Breast epithelium (tissue), 4 donors: ENCODE measurements at regions not wholly inside any gene's neighbourhood (a gene's known extent, or its start where the extent isn't known, plus 50 kb on each side); places are given as distances from the start of the nearest gene placed in this dataset.

Experiments used
- DNase-seq, 2 donors: peaks; one replicate each; pipeline ENCODE4 v3.0.0-alpha.2; 2019; ENCODE audit warnings: low spot score in 2 of 2
- H3K27ac ChIP-seq, 2 donors: fragments of 200-600 bp; sonication (generic) in 1 of 2; one replicate each; pipeline ENCODE4 v1.5.1; 2016 to 2019; ENCODE audit warnings: mild to moderate bottlenecking in 1 of 2
- H3K27me3 ChIP-seq, 2 donors: fragments of 200-600 bp; sonication (generic) in 1 of 2; one replicate each; pipeline versions ENCODE4 v1.5.1 to v1.6.0; 2017 to 2019; ENCODE audit warnings: control low read depth in 1 of 2, mild to moderate bottlenecking in 1 of 2
- H3K36me3 ChIP-seq: fragments of 200-600 bp; one replicate; pipeline ENCODE4 v1.5.1; 2019
- H3K4me1 ChIP-seq, 2 donors: fragments of 200-600 bp; sonication (generic); one replicate each; pipeline ENCODE4 v1.5.1; 2016 to 2019; ENCODE audit warnings: control low read depth in 1 of 2
- H3K4me3 ChIP-seq, 3 donors: fragments of 200-600 bp; sonication (generic); 1 replicate in 2 of 3; 2 replicates in 1 of 3; pipeline ENCODE4 v1.5.1; 2016 to 2019; ENCODE audit warnings: mild to moderate bottlenecking in 3 of 3, moderate library complexity in 2 of 3
- H3K9me3 ChIP-seq, 2 donors: fragments of 200-600 bp; sonication (generic) in 1 of 2; one replicate each; pipeline ENCODE4 v1.5.1; 2016 to 2019; ENCODE audit warnings: control low read depth in 1 of 2
- CTCF ChIP-seq, 3 donors: fragments of 450-650 bp; IDR thresholded peaks; one replicate each; pipeline ENCODE4 v1.5.1; 2016 to 2017; ENCODE audit warnings: antibody characterized with exemption in 3 of 3, mild to moderate bottlenecking in 3 of 3, moderate library complexity in 3 of 3
- POLR2A ChIP-seq: fragments of 450-650 bp; IDR thresholded peaks from one replicate; pipeline ENCODE4 v1.6.1; 2016; ENCODE audit warnings: antibody characterized with exemption, mild to moderate bottlenecking, moderate library complexity
- POLR2AphosphoS5 ChIP-seq, 3 donors: sonication (generic); formaldehyde crosslinking; IDR thresholded peaks; one replicate each; pipeline ENCODE4 v1.6.1; 2017; ENCODE audit warnings: antibody characterized with exemption in 3 of 3
- intact Hi-C: fragments of 100-400 bp; cut with DNase I; formaldehyde crosslinking; loops from one replicate; pipeline ENCODE4 v1.15.1; 2023; ENCODE audit warnings: low total_unique reads

- no peak overlapping the region for H3K27ac ChIP-seq
- TF ChIP-seq CTCF (IDR thresholded peaks at IDR 0.05) (no peak), POLR2A (no peak), POLR2AphosphoS5 (IDR thresholded peaks at IDR 0.05) (no peak)
- H3K4me3 ChIP-seq: no peak overlapping the region
- H3K36me3 ChIP-seq: no peaks in the 10 kb centered on the region
- no peaks in the 10 kb centered on the region for H3K27me3 ChIP-seq
- DNase-seq: no peak
- H3K4me1 ChIP-seq: no peaks in the 10 kb centered on the region
- intact Hi-C loops: no loop called here
- no peaks in the 10 kb centered on the region for H3K9me3 ChIP-seq
These were observed 416.4 kb upstream of the THRB start for GRCh38 chr3:24911076-24911475.

- Histone ChIP-seq H3K27ac (no peak overlapping the region), H3K4me1 (no peaks in the 10 kb centered on the region), H3K27me3 (no peaks in the 10 kb centered on the region), H3K36me3 (no peaks in the 10 kb centered on the region), H3K4me3 (no peak overlapping the region), H3K9me3 (no peaks in the 10 kb centered on the region)
- no peak for DNase-seq
- TF ChIP-seq POLR2A (no peak), POLR2AphosphoS5 (IDR thresholded peaks at IDR 0.05) (no peak), CTCF (IDR thresholded peaks at IDR 0.05) (no peak)
- intact Hi-C loops: no loop called here
These were observed 421.0 kb upstream of the THRB start for GRCh38 chr3:24915639-24916038.

GRCh38 chr3:24917908-24918307, 423.3 kb upstream of the THRB start:
- no peak overlapping the region for H3K4me3 ChIP-seq
- no peak overlapping the region for H3K27ac ChIP-seq
- no peak for DNase-seq
- intact Hi-C loops: no loop called here
- TF ChIP-seq POLR2AphosphoS5 (IDR thresholded peaks at IDR 0.05): no peak
- TF ChIP-seq POLR2A: no peak
- TF ChIP-seq CTCF (IDR thresholded peaks at IDR 0.05): no peak
- H3K36me3 ChIP-seq: no peaks in the 10 kb centered on the region
- H3K4me1 ChIP-seq: no peaks in the 10 kb centered on the region
- no peaks in the 10 kb centered on the region for H3K27me3 ChIP-seq
- H3K9me3 ChIP-seq: no peaks in the 10 kb centered on the region

GRCh38 chr3:24923570-24923969, 428.9 kb upstream of the THRB start:
- no peak for DNase-seq
- intact Hi-C loops: no loop called here
- no peak for TF ChIP-seq POLR2AphosphoS5 (IDR thresholded peaks at IDR 0.05)
- no peak for TF ChIP-seq CTCF (IDR thresholded peaks at IDR 0.05)
- no peak for TF ChIP-seq POLR2A

GRCh38 chr3:24929521-24929920, 434.9 kb upstream of the THRB start:
- intact Hi-C loops: no loop called here
- no peaks in the 10 kb centered on the region for H3K9me3 ChIP-seq
- no peaks in the 10 kb centered on the region for H3K36me3 ChIP-seq
- TF ChIP-seq POLR2AphosphoS5 (IDR thresholded peaks at IDR 0.05) (no peak), CTCF (IDR thresholded peaks at IDR 0.05) (no peak)
- no peaks in the 10 kb centered on the region for H3K4me1 ChIP-seq
- no peaks in the 10 kb centered on the region for H3K27me3 ChIP-seq
- no peak for DNase-seq
- H3K27ac ChIP-seq: no peak overlapping the region
- no peak overlapping the region for H3K4me3 ChIP-seq

More at GRCh38 chr3:24923570-24923969, 428.9 kb upstream of the THRB start:
- Histone ChIP-seq H3K9me3 (no peaks in the 10 kb centered on the region), H3K4me1 (no peaks in the 10 kb centered on the region), H3K4me3 (no peak overlapping the region), H3K36me3 (no peaks in the 10 kb centered on the region), H3K27ac (no peak overlapping the region), H3K27me3 (no peaks in the 10 kb centered on the region)
